ENCODE measurements at regions not wholly inside any gene's neighbourhood (a gene's known extent, or its start where the extent isn't known, plus 50 kb on each side); places are given as distances from the start of the nearest gene placed in this dataset.

- Mint-ChIP-seq H3K4me3 (no peak overlapping the region), H3K36me3 (ENCODE audit: low read depth) (peaks cover 2% of the 10 kb centered on the region), H3K27me3 (ENCODE audit: insufficient read depth) (no peaks in the 10 kb centered on the region), H3K9me3 (no peaks in the 10 kb centered on the region), H3K27ac (no peak overlapping the region), H3K4me1 (peaks cover 8% of the 10 kb centered on the region)
- H3K9me3 ChIP-seq (ENCODE audit: control insufficient read depth, low read length): peaks cover 4% of the 10 kb centered on the region
- no peaks in the 10 kb centered on the region for H3K4me1 ChIP-seq (ENCODE audit: control insufficient read depth, insufficient read depth, low read length)
- H3K27ac ChIP-seq (ENCODE audit: low read depth, low read length): no peak overlapping the region
- no peaks in the 10 kb centered on the region for H3K27me3 ChIP-seq (ENCODE audit: control insufficient read depth, insufficient read depth, low read length, poor library complexity, severe bottlenecking)
- H3K4me3 ChIP-seq (ENCODE audit: low read length): no peak overlapping the region
- 86 to 98% methylated on average over 1 to 3 of the region's 3 CpGs for WGBS, 2 experiments (ENCODE audit: insufficient coverage in 1 of 2, insufficient read length in 1 of 2)
- no peak for DNase-seq
- H3K36me3 ChIP-seq (ENCODE audit: control insufficient read depth, insufficient read depth, low read length): no peaks in the 10 kb centered on the region
- TF ChIP-seq CTCF (conservative IDR thresholded peaks at IDR 0.05): no peak
- no peak overlapping the region for H3K9ac ChIP-seq (ENCODE audit: extremely low read depth, low read length, poor library complexity, severe bottlenecking)
Measured at GRCh38 chr1:221317537-221317936, 424.4 kb downstream of the DUSP10 start.

GRCh38 chr1:221327954-221328353 lies 413.9 kb downstream of the DUSP10 start:
- Histone ChIP-seq H3K4me1 (ENCODE audit: control insufficient read depth, insufficient read depth, low read length) (no peaks in the 10 kb centered on the region), H3K27me3 (ENCODE audit: control insufficient read depth, insufficient read depth, low read length, poor library complexity, severe bottlenecking) (no peaks in the 10 kb centered on the region), H3K9ac (ENCODE audit: extremely low read depth, low read length, poor library complexity, severe bottlenecking) (no peak overlapping the region), H3K9me3 (ENCODE audit: control insufficient read depth, low read length) (peaks cover 39% of the 10 kb centered on the region), H3K36me3 (ENCODE audit: control insufficient read depth, insufficient read depth, low read length) (no peaks in the 10 kb centered on the region), H3K27ac (ENCODE audit: low read depth, low read length) (no peak overlapping the region), H3K4me3 (ENCODE audit: low read length) (no peak overlapping the region)
- peaks cover 35% of the 10 kb centered on the region for H3K9me3 Mint-ChIP-seq
- H3K4me3 Mint-ChIP-seq: no peak overlapping the region
- H3K27me3 Mint-ChIP-seq (ENCODE audit: insufficient read depth): no peaks in the 10 kb centered on the region
- TF ChIP-seq CTCF (conservative IDR thresholded peaks at IDR 0.05): no peak
- H3K4me1 Mint-ChIP-seq: peaks cover 6% of the 10 kb centered on the region
- H3K27ac Mint-ChIP-seq: no peak overlapping the region
- no peak for DNase-seq
- 76 to 85% methylated on average over 2 to 4 of the region's 4 CpGs for WGBS, 2 experiments (ENCODE audit: insufficient coverage in 1 of 2, insufficient read length in 1 of 2)
- H3K36me3 Mint-ChIP-seq (ENCODE audit: low read depth): peaks cover 29% of the 10 kb centered on the region

- Histone ChIP-seq H3K4me1 (ENCODE audit: control insufficient read depth, insufficient read depth, low read length) (no peaks in the 10 kb centered on the region), H3K9ac (ENCODE audit: extremely low read depth, low read length, poor library complexity, severe bottlenecking) (no peak overlapping the region), H3K36me3 (ENCODE audit: control insufficient read depth, insufficient read depth, low read length) (no peaks in the 10 kb centered on the region), H3K27ac (ENCODE audit: low read depth, low read length) (no peak overlapping the region), H3K27me3 (ENCODE audit: control insufficient read depth, insufficient read depth, low read length, poor library complexity, severe bottlenecking) (no peaks in the 10 kb centered on the region), H3K4me3 (ENCODE audit: low read length) (no peak overlapping the region), H3K9me3 (ENCODE audit: control insufficient read depth, low read length) (peaks cover 44% of the 10 kb centered on the region)
- H3K4me1 Mint-ChIP-seq: peaks cover 6% of the 10 kb centered on the region
- peaks cover 33% of the 10 kb centered on the region for H3K36me3 Mint-ChIP-seq (ENCODE audit: low read depth)
- TF ChIP-seq CTCF (conservative IDR thresholded peaks at IDR 0.05): no peak
- peaks cover 37% of the 10 kb centered on the region for H3K9me3 Mint-ChIP-seq
- H3K27me3 Mint-ChIP-seq (ENCODE audit: insufficient read depth): no peaks in the 10 kb centered on the region
- H3K4me3 Mint-ChIP-seq: no peak overlapping the region
- DNase-seq: no peak
- WGBS, 2 experiments (ENCODE audit: insufficient coverage in 1 of 2, insufficient read length in 1 of 2): 92% methylated on average over 2 of the region's 2 CpGs; no CpG with 5 or more reads in 1 of the 2 experiments
- no peak overlapping the region for H3K27ac Mint-ChIP-seq
Measured at GRCh38 chr1:221328371-221328770, 413.5 kb downstream of the DUSP10 start.
